H1 (cell line): ENCODE measurements at regions not wholly inside any gene's neighbourhood (a gene's known extent, or its start where the extent isn't known, plus 50 kb on each side); places are given as distances from the start of the nearest gene placed in this dataset.

Experiments used
- CTCF ChIA-PET: fragments of 300-600 bp; sonication (Branson Sonifier 250); formaldehyde crosslinking; loops from one replicate; lab custom pipeline; 2021; ENCODE audit not compliant: partially characterized antibody; lab: Charles Lee
- POLR2A ChIA-PET: fragments of 300-600 bp; sonication (Branson Sonifier 250); formaldehyde crosslinking; loops from one replicate; lab custom pipeline; 2021; ENCODE audit warnings: inconsistent platforms; ENCODE audit not compliant: partially characterized antibody; lab: Charles Lee
- DNase-seq, 2 experiments: peaks; one replicate each; pipeline versions ENCODE4 v3.0.0 to v3.0.0-alpha.2; 2010 to 2022; ENCODE audit warnings: low spot score in 2 of 2, low read depth in 1 of 2, mixed read lengths in 1 of 2
- FAIRE-seq: peaks from 2 replicates; lab custom pipeline; 2011; peaks lifted over from hg19 to GRCh38; lab: Jason Lieb, UNC
- H2AFZ ChIP-seq: 2 replicates; pipeline ENCODE4 v1.8.1; 2012; ENCODE audit warnings: low read length, inconsistent platforms
- H2AK5ac ChIP-seq: 2 replicates; pipeline ENCODE4 v1.6.1; 2013; ENCODE audit warnings: low read depth, low read length
- H2BK120ac ChIP-seq: replicated peaks from 2 replicates; pipeline ENCODE3; 2013; ENCODE audit warnings: low read depth, low read length, inconsistent platforms
- H2BK12ac ChIP-seq: 2 replicates; pipeline ENCODE4 v1.6.1; 2013; ENCODE audit warnings: low read depth, low read length
- H2BK15ac ChIP-seq: 2 replicates; pipeline ENCODE4 v1.6.1; 2013; ENCODE audit warnings: low read length
- H2BK20ac ChIP-seq: 2 replicates; pipeline ENCODE4 v1.6.1; 2013; ENCODE audit warnings: low read length
- H2BK5ac ChIP-seq: 2 replicates; pipeline ENCODE4 v1.6.1; 2013; ENCODE audit warnings: low read depth, low read length
- H3K14ac ChIP-seq: 2 replicates; pipeline ENCODE4 v1.6.1; 2013; ENCODE audit warnings: inconsistent platforms; ENCODE audit not compliant: insufficient read length
- H3K18ac ChIP-seq: 2 replicates; pipeline ENCODE4 v1.6.1; 2013; ENCODE audit warnings: low read length; ENCODE audit errors: extremely low read depth
- H3K23ac ChIP-seq: 2 replicates; pipeline ENCODE4 v1.6.1; 2013; ENCODE audit warnings: inconsistent platforms; ENCODE audit not compliant: insufficient read length
- H3K23me2 ChIP-seq: 2 replicates; pipeline ENCODE4 v1.6.1; 2013; ENCODE audit warnings: low read depth, low read length
- H3K27ac ChIP-seq: 2 replicates; pipeline ENCODE4 v1.6.1; 2011; ENCODE audit warnings: low read depth, low read length, inconsistent platforms
- H3K27me3 ChIP-seq, 4 experiments: replicated peaks in 1 of 4; 1 replicate in 1 of 4; 2 replicates in 3 of 4; pipeline versions ENCODE4 v1.6.1 to v1.8.1; 2011 to 2013; ENCODE audit warnings: low read length in 3 of 4, mild to moderate bottlenecking in 3 of 4, inconsistent platforms in 2 of 4, mixed read lengths in 2 of 4, moderate library complexity in 1 of 4; ENCODE audit not compliant: control insufficient read depth in 3 of 4, insufficient read depth in 3 of 4; ENCODE audit errors: extremely low read depth in 1 of 4
- H3K36me3 ChIP-seq, 4 experiments: 2 replicates each; pipeline versions ENCODE4 v1.6.1 to v1.8.1; 2011 to 2013; ENCODE audit warnings: mild to moderate bottlenecking in 4 of 4, low read length in 3 of 4, moderate library complexity in 2 of 4, control low read depth in 1 of 4, inconsistent platforms in 1 of 4; ENCODE audit not compliant: insufficient read depth in 4 of 4, control insufficient read depth in 2 of 4
- H3K4ac ChIP-seq: replicated peaks from 2 replicates; pipeline ENCODE3; 2013; ENCODE audit warnings: low read length, low read depth, mixed read lengths, inconsistent platforms; ENCODE audit not compliant: insufficient read length
- H3K4me1 ChIP-seq, 4 experiments: replicated peaks in 1 of 4; 1 replicate in 1 of 4; 2 replicates in 3 of 4; pipeline versions ENCODE4 v1.6.1 to v1.8.1; 2011 to 2013; ENCODE audit warnings: low read length in 3 of 4, inconsistent platforms in 2 of 4, mixed read lengths in 1 of 4; ENCODE audit not compliant: insufficient read depth in 4 of 4, control insufficient read depth in 3 of 4
- H3K4me2 ChIP-seq, 2 experiments: 2 replicates each; pipeline versions ENCODE4 v1.6.1 to v1.8.1; 2011 to 2013; ENCODE audit warnings: low read depth in 2 of 2, low read length in 2 of 2, control low read depth in 1 of 2, inconsistent platforms in 1 of 2, mild to moderate bottlenecking in 1 of 2; ENCODE audit not compliant: insufficient read depth in 1 of 2
- H3K4me3 ChIP-seq, 4 experiments: fragments of 200-600, 300-600 bp in 1 of 4; sonication (generic), shearing (Covaris generic), sonication (Bioruptor Twin) in 1 of 4; 2 replicates each; pipeline versions ENCODE4 v1.5.1 to v1.8.1; 2011 to 2016; ENCODE audit warnings: low read length in 4 of 4, low read depth in 3 of 4, control low read depth in 2 of 4, inconsistent platforms in 2 of 4, mild to moderate bottlenecking in 2 of 4, mixed read lengths in 1 of 4, moderate library complexity in 1 of 4; ENCODE audit not compliant: insufficient read depth in 2 of 4; ENCODE audit errors: extremely low read depth in 1 of 4
- H3K56ac ChIP-seq: replicated peaks from 2 replicates; pipeline ENCODE3; 2013; ENCODE audit warnings: low read depth, mild to moderate bottlenecking, mixed read lengths, low read length, inconsistent platforms; ENCODE audit not compliant: insufficient read length
- H3K79me1 ChIP-seq: 2 replicates; pipeline ENCODE4 v1.6.1; 2013; ENCODE audit warnings: low read depth, low read length, control low read depth
- H3K79me2 ChIP-seq, 2 experiments: 2 replicates each; pipeline versions ENCODE4 v1.6.1 to v1.8.1; 2012 to 2013; ENCODE audit warnings: low read length in 2 of 2, mild to moderate bottlenecking in 2 of 2, inconsistent platforms in 1 of 2; ENCODE audit not compliant: insufficient read depth in 2 of 2, control insufficient read depth in 1 of 2
- H3K9ac ChIP-seq, 4 experiments: replicated peaks in 1 of 4; 1 replicate in 1 of 4; 2 replicates in 3 of 4; pipeline versions ENCODE4 v1.6.1 to v1.8.1; 2011 to 2013; ENCODE audit warnings: low read depth in 3 of 4, low read length in 3 of 4, control low read depth in 2 of 4, mild to moderate bottlenecking in 2 of 4, moderate library complexity in 2 of 4, inconsistent platforms in 1 of 4; ENCODE audit errors: extremely low read depth in 1 of 4
- H3K9me3 ChIP-seq, 2 experiments: 2 replicates each; pipeline versions ENCODE4 v1.6.1 to v1.8.1; 2012 to 2013; ENCODE audit warnings: mild to moderate bottlenecking in 2 of 2, moderate library complexity in 2 of 2, control low read depth in 1 of 2, inconsistent platforms in 1 of 2, low read depth in 1 of 2, low read length in 1 of 2, mixed read lengths in 1 of 2; ENCODE audit not compliant: insufficient read depth in 2 of 2
- H4K20me1 ChIP-seq, 2 experiments: replicated peaks in 1 of 2; 2 replicates each; pipeline versions ENCODE3 to v1.8.1; 2011 to 2013; ENCODE audit warnings: inconsistent platforms in 2 of 2, low read length in 2 of 2, mild to moderate bottlenecking in 1 of 2; ENCODE audit not compliant: insufficient read depth in 2 of 2, control insufficient read depth in 1 of 2
- H4K5ac ChIP-seq: 2 replicates; pipeline ENCODE4 v1.6.1; 2013; ENCODE audit warnings: low read length, low read depth, mixed read lengths, inconsistent platforms; ENCODE audit not compliant: insufficient read length
- H4K8ac ChIP-seq: 2 replicates; pipeline ENCODE4 v1.8.0; 2013; ENCODE audit warnings: mild to moderate bottlenecking, moderate library complexity, low read length, inconsistent platforms; ENCODE audit not compliant: insufficient read depth; ENCODE audit errors: extremely low read depth
- H4K91ac ChIP-seq: replicated peaks from 2 replicates; pipeline ENCODE3; 2013; ENCODE audit warnings: low read length, mixed read lengths, inconsistent platforms; ENCODE audit not compliant: insufficient read length
- BRCA1 ChIP-seq: IDR thresholded peaks from 2 replicates; pipeline ENCODE4 v1.6.1; 2012; ENCODE audit warnings: low read depth, low read length, improper control_type of control experiment
- CEBPB ChIP-seq: IDR thresholded peaks from 2 replicates; pipeline ENCODE4 v1.6.1; 2012; ENCODE audit warnings: low read depth, low read length
- CHD1 ChIP-seq: IDR thresholded peaks from 2 replicates; pipeline ENCODE4 v1.6.1; 2012; ENCODE audit warnings: low read depth, low read length, improper control_type of control experiment
- EP300 ChIP-seq, 2 experiments: IDR thresholded peaks; 1 replicate in 1 of 2; 2 replicates in 1 of 2; pipeline ENCODE4 v1.6.1; 2011 to 2012; ENCODE audit warnings: low read depth in 2 of 2, low read length in 2 of 2, mild to moderate bottlenecking in 2 of 2, borderline replicate concordance in 1 of 2, inconsistent platforms in 1 of 2, moderate library complexity in 1 of 2
- HDAC6 ChIP-seq: IDR thresholded peaks from one replicate; pipeline ENCODE4 v1.7.1; 2012; ENCODE audit warnings: low read depth, mild to moderate bottlenecking, inconsistent platforms, low read length, moderate library complexity
- NRF1 ChIP-seq: IDR thresholded peaks from 2 replicates; pipeline ENCODE4 v1.6.1; 2011; ENCODE audit warnings: mild to moderate bottlenecking, low read depth, low read length, improper control_type of control experiment
- POU5F1 ChIP-seq: IDR thresholded peaks from 2 replicates; pipeline ENCODE4 v1.6.1; 2011; ENCODE audit warnings: low read depth, mild to moderate bottlenecking, low read length, moderate library complexity
- RAD21 ChIP-seq, 2 experiments: IDR thresholded peaks in 1 of 2; conservative IDR thresholded peaks in 1 of 2; 2 replicates each; pipeline ENCODE4 v1.6.1; 2011; ENCODE audit warnings: low read depth in 2 of 2, low read length in 2 of 2, improper control_type of control experiment in 1 of 2, inconsistent platforms in 1 of 2, mild to moderate bottlenecking in 1 of 2, moderate library complexity in 1 of 2
- RFX5 ChIP-seq: IDR thresholded peaks from 2 replicates; pipeline ENCODE4 v1.6.1; 2011; ENCODE audit warnings: low read depth, low read length, improper control_type of control experiment, borderline replicate concordance
- RXRA ChIP-seq: IDR thresholded peaks from 2 replicates; pipeline ENCODE4 v1.6.1; 2011; ENCODE audit warnings: low read depth, mild to moderate bottlenecking, low read length, moderate library complexity; ENCODE audit not compliant: insufficient read depth
- TAF1 ChIP-seq: IDR thresholded peaks from 2 replicates; pipeline ENCODE4 v1.6.1; 2011; ENCODE audit warnings: mild to moderate bottlenecking, low read depth, low read length

DNA sequence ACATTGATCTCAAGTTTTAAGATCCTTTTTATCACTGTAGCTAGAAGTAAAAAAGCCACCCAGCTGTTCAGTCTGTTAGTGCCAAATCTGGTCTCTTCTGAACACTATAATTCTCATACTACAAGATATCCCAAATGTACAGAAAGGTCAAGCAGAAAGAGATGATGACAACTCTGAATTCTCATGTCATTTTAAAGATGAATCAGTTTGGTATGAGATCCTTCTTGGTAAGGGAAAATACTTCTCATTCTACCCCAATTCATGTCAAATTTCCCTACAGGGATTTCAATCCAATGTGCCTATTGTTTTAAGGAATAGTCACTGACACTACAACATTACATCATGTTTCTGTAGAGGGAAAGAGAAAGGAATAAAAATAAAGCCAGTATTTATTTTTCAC lies 184.5 kb downstream of the CPEB2 start:
- H4K8ac ChIP-seq, result no peak overlapping the region
- no peak overlapping the region for H3K9ac ChIP-seq
- H3K36me3 ChIP-seq, result no peaks in the 10 kb centered on the region; a peak in 1 of 8 replicates
- no peak overlapping the region for H3K27ac ChIP-seq
- H3K23me2 ChIP-seq, result no peaks in the 10 kb centered on the region
- H3K4me2 ChIP-seq, result no peak overlapping the region
- H2AK5ac ChIP-seq, result no peak overlapping the region
- H2BK20ac ChIP-seq, result no peak overlapping the region
- FAIRE-seq (no peak), DNase-seq (no peak)
- H3K27me3 ChIP-seq, result no peaks in the 10 kb centered on the region
- no peak overlapping the region for H2AFZ ChIP-seq
- H3K56ac ChIP-seq, result no peak overlapping the region
- CTCF ChIA-PET, result interaction anchor here (0.8 to 1.1 kb wide), 2 partner anchors 10 to 22 kb away, joined by 3 to 4 read pairs; no protein-coding TSS in a partner anchor
- no peak overlapping the region for H3K4ac ChIP-seq
- no peak overlapping the region for H2BK120ac ChIP-seq
- no peak overlapping the region for H3K4me3 ChIP-seq
- H3K14ac ChIP-seq, result no peak overlapping the region
- peaks cover 0 to 3% (median 0%) of the 10 kb centered on the region in 4 experiments; a peak in 1 of 7 replicates for H3K4me1 ChIP-seq
- no peak overlapping the region for H4K5ac ChIP-seq
- POLR2A ChIA-PET, result no interaction called here
- no peak for TF ChIP-seq CHD1
- no peak for TF ChIP-seq RAD21 (IDR thresholded peaks at IDR 0.05 in 1 of 2, conservative IDR thresholded peaks at IDR 0.05 in 1 of 2; ENCODE audit: low read depth in 2 of 2, low read length in 2 of 2)
- no peak for TF ChIP-seq RXRA
- no peak for TF ChIP-seq RFX5
- no peak for TF ChIP-seq TAF1
- TF ChIP-seq BRCA1, result no peak
- TF ChIP-seq NRF1, result no peak
- no peak for TF ChIP-seq CEBPB
- no peak for TF ChIP-seq HDAC6
- TF ChIP-seq EP300 (IDR thresholded peaks at IDR 0.05; ENCODE audit: borderline replicate concordance in 1 of 2, low read depth in 2 of 2, low read length in 2 of 2), result no peak
- TF ChIP-seq POU5F1, result no peak
- H2BK12ac ChIP-seq, result no peak overlapping the region
- no peaks in the 10 kb centered on the region for H3K79me1 ChIP-seq
- no peaks in the 10 kb centered on the region for H3K79me2 ChIP-seq
- H2BK5ac ChIP-seq, result no peak overlapping the region
- H4K91ac ChIP-seq, result no peak overlapping the region
- no peak overlapping the region for H3K23ac ChIP-seq
- H4K20me1 ChIP-seq, result no peaks in the 10 kb centered on the region
- H2BK15ac ChIP-seq, result no peak overlapping the region
- no peak overlapping the region for H3K18ac ChIP-seq
- H3K9me3 ChIP-seq, result peaks cover 0 to 3% of the 10 kb centered on the region in 2 experiments; a peak in 1 of 4 replicates
